Loucy (cell line): ENCODE measurements at regions not wholly inside any gene's neighbourhood (a gene's known extent, or its start where the extent isn't known, plus 50 kb on each side); places are given as distances from the start of the nearest gene placed in this dataset.

ENCODE experiments used
- H2AFZ ChIP-seq: fragments of 200-600 bp; sonication (generic); 2 replicates; pipeline ENCODE4 v1.6.0; 2016; ENCODE audit warnings: antibody characterized with exemption, mild to moderate bottlenecking, low read length, moderate library complexity
- H3F3A ChIP-seq: fragments of 200-600 bp; 2 replicates; pipeline ENCODE4 v1.6.0; 2016; ENCODE audit warnings: antibody characterized with exemption, low read depth, mild to moderate bottlenecking
- H3K27me3 ChIP-seq: fragments of 200-600 bp; sonication (generic); 2 replicates; pipeline ENCODE4 v1.6.1; 2014; ENCODE audit warnings: low read length, mild to moderate bottlenecking; ENCODE audit not compliant: insufficient read depth, poor library complexity, severe bottlenecking
- H3K36me3 ChIP-seq: fragments of 200-600 bp; sonication (generic); 2 replicates; pipeline ENCODE4 v1.6.1; 2016; ENCODE audit warnings: low read length; ENCODE audit not compliant: insufficient read depth
- H3K4me1 ChIP-seq: fragments of 200-600 bp; sonication (generic); 2 replicates; pipeline ENCODE4 v1.5.1; 2014; ENCODE audit warnings: low read length, mild to moderate bottlenecking; ENCODE audit not compliant: insufficient read depth, poor library complexity, severe bottlenecking
- H3K4me2 ChIP-seq: fragments of 200-600 bp; sonication (generic); 2 replicates; pipeline ENCODE4 v1.6.0; 2014; ENCODE audit warnings: antibody characterized with exemption, low read length, low read depth, mild to moderate bottlenecking; ENCODE audit not compliant: poor library complexity, severe bottlenecking
- H3K4me3 ChIP-seq: fragments of 200-600 bp; sonication (generic); 2 replicates; pipeline ENCODE4 v1.5.1; 2014; ENCODE audit warnings: low read length, mild to moderate bottlenecking, mixed read lengths; ENCODE audit not compliant: poor library complexity, severe bottlenecking
- H3K79me2 ChIP-seq: fragments of 200-600 bp; sonication (generic); 2 replicates; pipeline ENCODE4 v1.6.1; 2014; ENCODE audit warnings: low read length; ENCODE audit not compliant: insufficient read depth
- H3K9ac ChIP-seq: fragments of 200-600 bp; sonication (generic); 2 replicates; pipeline ENCODE4 v1.6.0; 2014; ENCODE audit warnings: mild to moderate bottlenecking, low read depth, low read length, moderate library complexity; ENCODE audit not compliant: poor library complexity, severe bottlenecking
- H3K9me2 ChIP-seq: fragments of 200-600 bp; sonication (generic); replicated peaks from 2 replicates; pipeline ENCODE4 v1.6.1; 2016; ENCODE audit warnings: low read depth, low read length, mixed read lengths
- H3K9me3 ChIP-seq: fragments of 200-600 bp; sonication (generic); 2 replicates; pipeline ENCODE4 v1.6.1; 2014; ENCODE audit warnings: mild to moderate bottlenecking, antibody characterized with exemption, low read length, low read depth; ENCODE audit not compliant: insufficient read depth
- H4K20me1 ChIP-seq: fragments of 200-600 bp; sonication (generic); 2 replicates; pipeline ENCODE4 v1.6.0; 2014; ENCODE audit warnings: antibody characterized with exemption, low read length, mild to moderate bottlenecking; ENCODE audit not compliant: insufficient read depth, poor library complexity, severe bottlenecking
- CTCF ChIP-seq: fragments of 200-600 bp; sonication (generic); conservative IDR thresholded peaks from 2 replicates; pipeline ENCODE4 v1.5.1; 2014; ENCODE audit warnings: mild to moderate bottlenecking, antibody characterized with exemption, low read length
- EZH2phosphoT487 ChIP-seq: fragments of 200-600 bp; IDR thresholded peaks from 2 replicates; pipeline ENCODE4 v1.6.1; 2018; ENCODE audit warnings: antibody characterized with exemption, mild to moderate bottlenecking, moderate library complexity, borderline replicate concordance

DNA sequence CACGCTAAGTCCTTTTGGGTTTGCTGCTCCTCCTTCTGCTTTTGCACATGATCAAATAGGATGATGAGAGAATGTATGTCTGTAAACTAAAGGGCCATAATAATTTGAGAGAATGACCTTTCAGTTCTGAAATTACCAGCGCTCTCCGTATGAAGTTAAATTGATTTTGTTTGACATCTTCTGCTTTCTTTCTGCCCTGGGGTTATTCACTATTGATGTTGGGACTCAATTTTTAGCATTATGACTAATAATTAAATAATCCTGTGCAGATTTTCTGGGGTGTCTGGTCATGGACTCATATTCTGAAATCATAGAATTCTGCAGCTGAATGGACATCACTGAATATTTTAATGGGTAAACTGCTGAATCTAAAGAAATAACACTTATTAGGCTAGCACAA, 423.2 kb downstream of the POM121L12 start:
- Histone ChIP-seq H3F3A (no peaks in the 10 kb centered on the region), H3K9ac (no peak overlapping the region), H4K20me1 (no peaks in the 10 kb centered on the region), H3K27me3 (no peaks in the 10 kb centered on the region), H3K4me1 (no peaks in the 10 kb centered on the region), H3K9me2 (no peaks in the 10 kb centered on the region), H2AFZ (no peak overlapping the region), H3K4me2 (no peak overlapping the region), H3K79me2 (no peaks in the 10 kb centered on the region), H3K36me3 (no peaks in the 10 kb centered on the region), H3K9me3 (no peaks in the 10 kb centered on the region), H3K4me3 (no peak overlapping the region)
- TF ChIP-seq EZH2phosphoT487 (no peak), CTCF (no peak)

- H2AFZ ChIP-seq = no peak overlapping the region
- H3F3A ChIP-seq = no peaks in the 10 kb centered on the region
- H3K36me3 ChIP-seq = no peaks in the 10 kb centered on the region
- H3K4me1 ChIP-seq = no peaks in the 10 kb centered on the region
- no peaks in the 10 kb centered on the region for H3K9me2 ChIP-seq
- no peak overlapping the region for H3K4me3 ChIP-seq
- H3K4me2 ChIP-seq = no peak overlapping the region
- no peak for TF ChIP-seq EZH2phosphoT487
- TF ChIP-seq CTCF = no peak
- H3K27me3 ChIP-seq = no peaks in the 10 kb centered on the region
- H4K20me1 ChIP-seq = no peaks in the 10 kb centered on the region
- H3K79me2 ChIP-seq = no peaks in the 10 kb centered on the region
- H3K9me3 ChIP-seq = no peaks in the 10 kb centered on the region
- no peak overlapping the region for H3K9ac ChIP-seq
These were observed 430.9 kb downstream of the POM121L12 start for GRCh38 chr7:53466371-53466770.

DNA sequence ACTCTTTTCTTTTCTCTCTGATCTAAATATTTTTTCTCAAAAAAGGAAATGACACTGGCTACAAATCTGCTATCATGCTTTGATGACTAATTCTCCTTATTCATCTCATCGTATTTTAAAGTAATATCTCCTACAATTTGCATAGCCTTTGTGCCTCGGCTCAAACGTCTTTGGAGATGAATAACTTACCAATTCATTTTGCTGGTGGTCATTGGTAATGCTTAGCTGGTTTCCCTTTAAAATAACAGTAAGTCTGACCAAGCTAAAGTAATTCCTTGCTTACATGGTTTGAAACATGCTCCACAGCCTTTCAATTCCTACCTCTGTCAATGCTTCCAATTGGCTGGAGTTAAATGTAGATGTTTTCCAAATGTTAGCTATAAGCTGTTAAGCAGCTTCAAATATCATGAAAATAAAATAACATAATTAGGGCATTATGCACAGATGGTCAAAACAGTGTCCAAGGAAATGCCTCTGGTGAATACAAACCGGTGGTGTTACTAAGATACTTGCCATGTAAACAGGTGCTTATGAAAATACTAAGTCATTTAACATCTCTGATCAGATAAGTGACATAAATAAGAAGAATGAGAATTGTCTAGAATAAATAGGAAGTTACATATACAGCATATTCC, 435.0 kb downstream of the POM121L12 start:
- Histone ChIP-seq H3K9ac (no peak overlapping the region), H2AFZ (no peak overlapping the region), H3K4me2 (no peak overlapping the region), H3K36me3 (no peaks in the 10 kb centered on the region), H3K9me3 (no peaks in the 10 kb centered on the region), H3K79me2 (no peaks in the 10 kb centered on the region), H3K27me3 (no peaks in the 10 kb centered on the region), H3F3A (no peaks in the 10 kb centered on the region), H3K4me1 (no peaks in the 10 kb centered on the region), H4K20me1 (no peaks in the 10 kb centered on the region), H3K9me2 (no peaks in the 10 kb centered on the region), H3K4me3 (no peak overlapping the region)
- no peak for TF ChIP-seq CTCF
- no peak for TF ChIP-seq EZH2phosphoT487
